A673 (cell line): ENCODE measurements at regions not wholly inside any gene's neighbourhood (a gene's known extent, or its start where the extent isn't known, plus 50 kb on each side); places are given as distances from the start of the nearest gene placed in this dataset.

Experiments
- EZH2 ChIP-seq: fragments of 200-600 bp; sonication (generic); IDR thresholded peaks from 2 replicates; pipeline ENCODE4 v1.6.1; 2017; ENCODE audit warnings: borderline replicate concordance, low read depth, mild to moderate bottlenecking, mixed read lengths, antibody characterized with exemption, low read length; ENCODE audit not compliant: poor library complexity, severe bottlenecking
- TF ChIP-seq, protein P1 (sequence below): fragments of 300-800, 200-600 bp; sonication (generic); conservative IDR thresholded peaks from 2 replicates; pipeline ENCODE4 v1.5.1; 2017; ENCODE audit warnings: low read depth, mild to moderate bottlenecking, antibody characterized with exemption, low read length, moderate library complexity, mixed read lengths

DNA sequence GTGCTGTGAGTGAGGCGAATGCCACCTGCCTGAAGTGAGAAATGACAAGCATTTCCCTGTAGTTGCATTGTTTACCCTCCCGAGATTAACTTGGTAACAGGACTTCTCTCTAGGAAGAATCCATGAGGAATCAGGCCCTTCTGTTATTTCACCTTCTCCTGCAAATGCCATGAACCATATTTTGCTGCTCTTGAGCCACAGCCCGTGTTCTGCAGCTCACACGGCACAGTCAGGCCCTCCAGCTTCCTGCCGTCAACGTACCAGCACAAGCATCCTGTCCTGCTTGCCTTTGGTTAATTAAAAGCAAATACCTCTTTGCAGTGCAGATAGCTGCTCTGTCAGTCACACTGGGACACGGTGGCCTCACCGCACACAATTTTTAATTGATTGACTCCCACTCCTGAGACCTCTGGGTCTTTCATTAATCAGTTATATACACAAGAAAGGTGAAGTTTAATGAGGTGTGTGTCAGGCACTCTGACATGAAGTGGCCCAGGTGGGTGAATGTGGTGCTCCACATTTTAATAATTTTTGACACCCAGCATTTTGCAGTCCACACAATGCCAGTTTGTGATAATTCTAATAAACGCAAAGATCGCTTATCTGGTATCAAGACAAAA, 95.3 kb upstream of the ASB18 start:
- TF ChIP-seq, protein P1, sequence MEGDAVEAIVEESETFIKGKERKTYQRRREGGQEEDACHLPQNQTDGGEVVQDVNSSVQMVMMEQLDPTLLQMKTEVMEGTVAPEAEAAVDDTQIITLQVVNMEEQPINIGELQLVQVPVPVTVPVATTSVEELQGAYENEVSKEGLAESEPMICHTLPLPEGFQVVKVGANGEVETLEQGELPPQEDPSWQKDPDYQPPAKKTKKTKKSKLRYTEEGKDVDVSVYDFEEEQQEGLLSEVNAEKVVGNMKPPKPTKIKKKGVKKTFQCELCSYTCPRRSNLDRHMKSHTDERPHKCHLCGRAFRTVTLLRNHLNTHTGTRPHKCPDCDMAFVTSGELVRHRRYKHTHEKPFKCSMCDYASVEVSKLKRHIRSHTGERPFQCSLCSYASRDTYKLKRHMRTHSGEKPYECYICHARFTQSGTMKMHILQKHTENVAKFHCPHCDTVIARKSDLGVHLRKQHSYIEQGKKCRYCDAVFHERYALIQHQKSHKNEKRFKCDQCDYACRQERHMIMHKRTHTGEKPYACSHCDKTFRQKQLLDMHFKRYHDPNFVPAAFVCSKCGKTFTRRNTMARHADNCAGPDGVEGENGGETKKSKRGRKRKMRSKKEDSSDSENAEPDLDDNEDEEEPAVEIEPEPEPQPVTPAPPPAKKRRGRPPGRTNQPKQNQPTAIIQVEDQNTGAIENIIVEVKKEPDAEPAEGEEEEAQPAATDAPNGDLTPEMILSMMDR = no peak
- TF ChIP-seq EZH2 = no peak
